ENCODE measurements at regions not wholly inside any gene's neighbourhood (a gene's known extent, or its start where the extent isn't known, plus 50 kb on each side); places are given as distances from the start of the nearest gene placed in this dataset.

DNA sequence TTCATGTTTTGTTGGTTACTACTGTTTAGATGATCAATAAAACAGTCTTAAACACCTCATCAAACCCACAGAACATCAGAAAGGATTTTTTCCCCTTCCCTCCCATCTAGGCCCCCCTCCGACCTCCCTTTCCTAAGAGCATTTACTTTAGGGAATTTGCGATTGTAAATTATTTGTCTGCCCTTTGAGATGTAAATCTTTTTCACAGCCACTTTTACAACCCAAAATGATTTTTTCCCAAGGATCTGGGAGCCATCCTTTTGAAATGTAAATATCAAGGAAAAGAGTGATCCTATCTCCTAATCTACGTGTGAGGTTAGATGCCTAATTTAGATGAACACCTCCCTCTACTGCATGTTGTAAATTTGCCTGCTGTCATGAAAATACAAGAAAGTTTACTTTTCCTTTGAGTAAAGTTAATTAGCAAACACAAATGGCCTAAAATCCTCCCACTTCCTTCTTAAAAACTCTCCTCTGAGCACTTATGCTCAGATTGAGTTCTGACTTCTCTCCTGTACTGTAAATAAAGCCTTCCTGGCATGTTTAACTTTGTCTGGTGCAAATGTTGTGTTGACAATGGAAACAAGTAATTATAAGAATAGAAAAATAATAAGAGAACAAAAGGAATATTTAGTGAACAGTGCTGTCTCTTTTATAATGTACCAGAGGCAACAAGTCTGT is 1646.9 kb upstream of the SPRY2 start:
- peak overlapping the region; percentile 17 for H3K27ac ChIP-seq (ENCODE audit: low read depth)
- peaks cover 26% of the 10 kb centered on the region for H3K27me3 Mint-ChIP-seq (ENCODE audit: insufficient read depth, low read depth, poor library complexity)

More for the DNA sequence above, 1646.9 kb upstream of the SPRY2 start:
- H3K27me3 ChIP-seq (ENCODE audit: insufficient read depth) = peaks cover 27% of the 10 kb centered on the region
- Mint-ChIP-seq H3K4me3 (peak overlapping the region; percentile 15; the same call in 2 of the 3 replicates), H3K4me1 (peaks cover 54% of the 10 kb centered on the region), H3K9me3 (peaks cover 5% of the 10 kb centered on the region; the same call in 1 of the 3 replicates), H3K27ac (no peak overlapping the region; the same call in 1 of the 2 replicates), H3K36me3 (ENCODE audit: low read depth) (peaks cover 3% of the 10 kb centered on the region; the same call in 2 of the 3 replicates)
- no peaks in the 10 kb centered on the region for H3K79me2 ChIP-seq (replicated peaks; ENCODE audit: insufficient read depth)
- H3F3A ChIP-seq (replicated peaks; ENCODE audit: low read depth) = no peaks in the 10 kb centered on the region
- no peaks in the 10 kb centered on the region for H4K20me1 ChIP-seq (replicated peaks; ENCODE audit: insufficient read depth)
- H3K36me3 ChIP-seq (ENCODE audit: insufficient read depth) = no peaks in the 10 kb centered on the region
- H2AFZ ChIP-seq = no peak overlapping the region
- peak; percentile 73 for DNase-seq (ENCODE audit: low spot score)
- peak overlapping the region; percentile 13; the same call in 1 of the 2 replicates for H3K4me3 ChIP-seq
- no peaks in the 10 kb centered on the region for H3K9me2 ChIP-seq (ENCODE audit: insufficient read depth)
- peak overlapping the region; percentile 45 for H3K4me2 ChIP-seq
- ATAC-seq = peak; percentile 72
- TF ChIP-seq, protein P1, sequence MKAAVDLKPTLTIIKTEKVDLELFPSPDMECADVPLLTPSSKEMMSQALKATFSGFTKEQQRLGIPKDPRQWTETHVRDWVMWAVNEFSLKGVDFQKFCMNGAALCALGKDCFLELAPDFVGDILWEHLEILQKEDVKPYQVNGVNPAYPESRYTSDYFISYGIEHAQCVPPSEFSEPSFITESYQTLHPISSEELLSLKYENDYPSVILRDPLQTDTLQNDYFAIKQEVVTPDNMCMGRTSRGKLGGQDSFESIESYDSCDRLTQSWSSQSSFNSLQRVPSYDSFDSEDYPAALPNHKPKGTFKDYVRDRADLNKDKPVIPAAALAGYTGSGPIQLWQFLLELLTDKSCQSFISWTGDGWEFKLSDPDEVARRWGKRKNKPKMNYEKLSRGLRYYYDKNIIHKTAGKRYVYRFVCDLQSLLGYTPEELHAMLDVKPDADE (IDR thresholded peaks at IDR 0.05) = no peak
- TF ChIP-seq, protein P2, sequence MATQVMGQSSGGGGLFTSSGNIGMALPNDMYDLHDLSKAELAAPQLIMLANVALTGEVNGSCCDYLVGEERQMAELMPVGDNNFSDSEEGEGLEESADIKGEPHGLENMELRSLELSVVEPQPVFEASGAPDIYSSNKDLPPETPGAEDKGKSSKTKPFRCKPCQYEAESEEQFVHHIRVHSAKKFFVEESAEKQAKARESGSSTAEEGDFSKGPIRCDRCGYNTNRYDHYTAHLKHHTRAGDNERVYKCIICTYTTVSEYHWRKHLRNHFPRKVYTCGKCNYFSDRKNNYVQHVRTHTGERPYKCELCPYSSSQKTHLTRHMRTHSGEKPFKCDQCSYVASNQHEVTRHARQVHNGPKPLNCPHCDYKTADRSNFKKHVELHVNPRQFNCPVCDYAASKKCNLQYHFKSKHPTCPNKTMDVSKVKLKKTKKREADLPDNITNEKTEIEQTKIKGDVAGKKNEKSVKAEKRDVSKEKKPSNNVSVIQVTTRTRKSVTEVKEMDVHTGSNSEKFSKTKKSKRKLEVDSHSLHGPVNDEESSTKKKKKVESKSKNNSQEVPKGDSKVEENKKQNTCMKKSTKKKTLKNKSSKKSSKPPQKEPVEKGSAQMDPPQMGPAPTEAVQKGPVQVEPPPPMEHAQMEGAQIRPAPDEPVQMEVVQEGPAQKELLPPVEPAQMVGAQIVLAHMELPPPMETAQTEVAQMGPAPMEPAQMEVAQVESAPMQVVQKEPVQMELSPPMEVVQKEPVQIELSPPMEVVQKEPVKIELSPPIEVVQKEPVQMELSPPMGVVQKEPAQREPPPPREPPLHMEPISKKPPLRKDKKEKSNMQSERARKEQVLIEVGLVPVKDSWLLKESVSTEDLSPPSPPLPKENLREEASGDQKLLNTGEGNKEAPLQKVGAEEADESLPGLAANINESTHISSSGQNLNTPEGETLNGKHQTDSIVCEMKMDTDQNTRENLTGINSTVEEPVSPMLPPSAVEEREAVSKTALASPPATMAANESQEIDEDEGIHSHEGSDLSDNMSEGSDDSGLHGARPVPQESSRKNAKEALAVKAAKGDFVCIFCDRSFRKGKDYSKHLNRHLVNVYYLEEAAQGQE (IDR thresholded peaks at IDR 0.05; ENCODE audit: unreplicated experiment) = no peak
- TF ChIP-seq NANOG (IDR thresholded peaks at IDR 0.05; ENCODE audit: borderline replicate concordance) = peak; percentile 89
- no peak for TF ChIP-seq ZNF114 (CRISPR knock-in tag; IDR thresholded peaks at IDR 0.05)
- TF ChIP-seq CREB1 (CRISPR knock-in tag; IDR thresholded peaks at IDR 0.05; ENCODE audit: low read depth) = 0 out of 2 replicates have a peak, but pooled peaks have one; percentile 19
- no peak for TF ChIP-seq STAT1 (IDR thresholded peaks at IDR 0.05; ENCODE audit: unreplicated experiment)
- TF ChIP-seq EZH2 (IDR thresholded peaks at IDR 0.05; ENCODE audit: low read depth, unreplicated experiment) = no peak
- TF ChIP-seq ZNF331 (CRISPR knock-in tag; IDR thresholded peaks at IDR 0.05; ENCODE audit: low read depth) = no peak
- TF ChIP-seq, protein P3, sequence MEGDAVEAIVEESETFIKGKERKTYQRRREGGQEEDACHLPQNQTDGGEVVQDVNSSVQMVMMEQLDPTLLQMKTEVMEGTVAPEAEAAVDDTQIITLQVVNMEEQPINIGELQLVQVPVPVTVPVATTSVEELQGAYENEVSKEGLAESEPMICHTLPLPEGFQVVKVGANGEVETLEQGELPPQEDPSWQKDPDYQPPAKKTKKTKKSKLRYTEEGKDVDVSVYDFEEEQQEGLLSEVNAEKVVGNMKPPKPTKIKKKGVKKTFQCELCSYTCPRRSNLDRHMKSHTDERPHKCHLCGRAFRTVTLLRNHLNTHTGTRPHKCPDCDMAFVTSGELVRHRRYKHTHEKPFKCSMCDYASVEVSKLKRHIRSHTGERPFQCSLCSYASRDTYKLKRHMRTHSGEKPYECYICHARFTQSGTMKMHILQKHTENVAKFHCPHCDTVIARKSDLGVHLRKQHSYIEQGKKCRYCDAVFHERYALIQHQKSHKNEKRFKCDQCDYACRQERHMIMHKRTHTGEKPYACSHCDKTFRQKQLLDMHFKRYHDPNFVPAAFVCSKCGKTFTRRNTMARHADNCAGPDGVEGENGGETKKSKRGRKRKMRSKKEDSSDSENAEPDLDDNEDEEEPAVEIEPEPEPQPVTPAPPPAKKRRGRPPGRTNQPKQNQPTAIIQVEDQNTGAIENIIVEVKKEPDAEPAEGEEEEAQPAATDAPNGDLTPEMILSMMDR (conservative IDR thresholded peaks at IDR 0.05; ENCODE audit: low read depth in 2 of 2) = 0 out of 4 replicates have a peak, but pooled peaks of 1 of the 2 experiments have one; percentile 1
- peak; percentile 44; the same call in 1 of the 2 replicates for TF ChIP-seq POLR2AphosphoS5 (IDR thresholded peaks at IDR 0.05; ENCODE audit: low read depth)
- TF ChIP-seq EZH2phosphoT487 (IDR thresholded peaks at IDR 0.05; ENCODE audit: unreplicated experiment) = no peak
- TF ChIP-seq, protein P4, sequence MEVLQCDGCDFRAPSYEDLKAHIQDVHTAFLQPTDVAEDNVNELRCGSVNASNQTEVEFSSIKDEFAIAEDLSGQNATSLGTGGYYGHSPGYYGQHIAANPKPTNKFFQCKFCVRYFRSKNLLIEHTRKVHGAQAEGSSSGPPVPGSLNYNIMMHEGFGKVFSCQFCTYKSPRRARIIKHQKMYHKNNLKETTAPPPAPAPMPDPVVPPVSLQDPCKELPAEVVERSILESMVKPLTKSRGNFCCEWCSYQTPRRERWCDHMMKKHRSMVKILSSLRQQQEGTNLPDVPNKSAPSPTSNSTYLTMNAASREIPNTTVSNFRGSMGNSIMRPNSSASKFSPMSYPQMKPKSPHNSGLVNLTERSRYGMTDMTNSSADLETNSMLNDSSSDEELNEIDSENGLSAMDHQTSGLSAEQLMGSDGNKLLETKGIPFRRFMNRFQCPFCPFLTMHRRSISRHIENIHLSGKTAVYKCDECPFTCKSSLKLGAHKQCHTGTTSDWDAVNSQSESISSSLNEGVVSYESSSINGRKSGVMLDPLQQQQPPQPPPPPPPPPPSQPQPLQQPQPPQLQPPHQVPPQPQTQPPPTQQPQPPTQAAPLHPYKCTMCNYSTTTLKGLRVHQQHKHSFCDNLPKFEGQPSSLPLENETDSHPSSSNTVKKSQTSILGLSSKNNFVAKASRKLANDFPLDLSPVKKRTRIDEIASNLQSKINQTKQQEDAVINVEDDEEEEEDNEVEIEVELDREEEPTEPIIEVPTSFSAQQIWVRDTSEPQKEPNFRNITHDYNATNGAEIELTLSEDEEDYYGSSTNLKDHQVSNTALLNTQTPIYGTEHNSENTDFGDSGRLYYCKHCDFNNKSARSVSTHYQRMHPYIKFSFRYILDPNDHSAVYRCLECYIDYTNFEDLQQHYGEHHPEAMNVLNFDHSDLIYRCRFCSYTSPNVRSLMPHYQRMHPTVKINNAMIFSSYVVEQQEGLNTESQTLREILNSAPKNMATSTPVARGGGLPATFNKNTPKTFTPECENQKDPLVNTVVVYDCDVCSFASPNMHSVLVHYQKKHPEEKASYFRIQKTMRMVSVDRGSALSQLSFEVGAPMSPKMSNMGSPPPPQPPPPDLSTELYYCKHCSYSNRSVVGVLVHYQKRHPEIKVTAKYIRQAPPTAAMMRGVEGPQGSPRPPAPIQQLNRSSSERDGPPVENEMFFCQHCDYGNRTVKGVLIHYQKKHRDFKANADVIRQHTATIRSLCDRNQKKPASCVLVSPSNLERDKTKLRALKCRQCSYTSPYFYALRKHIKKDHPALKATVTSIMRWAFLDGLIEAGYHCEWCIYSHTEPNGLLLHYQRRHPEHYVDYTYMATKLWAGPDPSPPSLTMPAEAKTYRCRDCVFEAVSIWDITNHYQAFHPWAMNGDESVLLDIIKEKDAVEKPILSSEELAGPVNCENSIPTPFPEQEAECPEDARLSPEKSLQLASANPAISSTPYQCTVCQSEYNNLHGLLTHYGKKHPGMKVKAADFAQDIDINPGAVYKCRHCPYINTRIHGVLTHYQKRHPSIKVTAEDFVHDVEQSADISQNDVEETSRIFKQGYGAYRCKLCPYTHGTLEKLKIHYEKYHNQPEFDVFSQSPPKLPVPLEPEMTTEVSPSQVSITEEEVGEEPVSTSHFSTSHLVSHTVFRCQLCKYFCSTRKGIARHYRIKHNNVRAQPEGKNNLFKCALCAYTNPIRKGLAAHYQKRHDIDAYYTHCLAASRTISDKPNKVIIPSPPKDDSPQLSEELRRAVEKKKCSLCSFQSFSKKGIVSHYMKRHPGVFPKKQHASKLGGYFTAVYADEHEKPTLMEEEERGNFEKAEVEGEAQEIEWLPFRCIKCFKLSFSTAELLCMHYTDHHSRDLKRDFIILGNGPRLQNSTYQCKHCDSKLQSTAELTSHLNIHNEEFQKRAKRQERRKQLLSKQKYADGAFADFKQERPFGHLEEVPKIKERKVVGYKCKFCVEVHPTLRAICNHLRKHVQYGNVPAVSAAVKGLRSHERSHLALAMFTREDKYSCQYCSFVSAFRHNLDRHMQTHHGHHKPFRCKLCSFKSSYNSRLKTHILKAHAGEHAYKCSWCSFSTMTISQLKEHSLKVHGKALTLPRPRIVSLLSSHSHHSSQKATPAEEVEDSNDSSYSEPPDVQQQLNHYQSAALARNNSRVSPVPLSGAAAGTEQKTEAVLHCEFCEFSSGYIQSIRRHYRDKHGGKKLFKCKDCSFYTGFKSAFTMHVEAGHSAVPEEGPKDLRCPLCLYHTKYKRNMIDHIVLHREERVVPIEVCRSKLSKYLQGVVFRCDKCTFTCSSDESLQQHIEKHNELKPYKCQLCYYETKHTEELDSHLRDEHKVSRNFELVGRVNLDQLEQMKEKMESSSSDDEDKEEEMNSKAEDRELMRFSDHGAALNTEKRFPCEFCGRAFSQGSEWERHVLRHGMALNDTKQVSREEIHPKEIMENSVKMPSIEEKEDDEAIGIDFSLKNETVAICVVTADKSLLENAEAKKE (CRISPR knock-in tag; IDR thresholded peaks at IDR 0.05) = no peak
- no peak for TF ChIP-seq JUNB (IDR thresholded peaks at IDR 0.05; ENCODE audit: unreplicated experiment)
- peaks cover 57% of the 10 kb centered on the region for H3K4me1 ChIP-seq (ENCODE audit: insufficient read depth)
